ENCODE measurements at regions not wholly inside any gene's neighbourhood (a gene's known extent, or its start where the extent isn't known, plus 50 kb on each side); places are given as distances from the start of the nearest gene placed in this dataset.

GRCh38 chr15:54820098-54820497, 376.6 kb downstream of the RSL24D1 start:
- Histone ChIP-seq H3K27me3 (ENCODE audit: insufficient read depth, low read length, poor library complexity, severe bottlenecking) (no peaks in the 10 kb centered on the region), H2AFZ (ENCODE audit: low read length) (no peak overlapping the region), H3K9ac (ENCODE audit: low read depth, low read length, poor library complexity, severe bottlenecking) (no peak overlapping the region), H3F3A (ENCODE audit: low read depth) (no peaks in the 10 kb centered on the region; the same call in 1 of the 2 replicates), H3K9me3 (ENCODE audit: insufficient read depth, low read depth, low read length) (peaks cover 10% of the 10 kb centered on the region; the same call in 1 of the 2 replicates), H3K4me3 (ENCODE audit: low read length, poor library complexity, severe bottlenecking) (no peak overlapping the region), H3K4me1 (ENCODE audit: insufficient read depth, low read length, poor library complexity, severe bottlenecking) (peaks cover 27% of the 10 kb centered on the region), H3K9me2 (replicated peaks; ENCODE audit: low read depth, low read length) (no peaks in the 10 kb centered on the region), H3K4me2 (ENCODE audit: low read depth, low read length, poor library complexity, severe bottlenecking) (no peak overlapping the region), H3K79me2 (ENCODE audit: insufficient read depth, low read length) (no peaks in the 10 kb centered on the region), H3K36me3 (ENCODE audit: insufficient read depth, low read length) (no peaks in the 10 kb centered on the region), H4K20me1 (ENCODE audit: insufficient read depth, low read length, poor library complexity, severe bottlenecking) (no peaks in the 10 kb centered on the region)
- TF ChIP-seq EZH2phosphoT487 (IDR thresholded peaks at IDR 0.05; ENCODE audit: borderline replicate concordance) (no peak), CTCF (conservative IDR thresholded peaks at IDR 0.05; ENCODE audit: low read length) (no peak)

- Histone ChIP-seq H3K9me2 (replicated peaks; ENCODE audit: low read depth, low read length) (no peaks in the 10 kb centered on the region), H3K36me3 (ENCODE audit: insufficient read depth, low read length) (no peaks in the 10 kb centered on the region)
These were observed 380.3 kb downstream of the RSL24D1 start for GRCh38 chr15:54816401-54816800.

GRCh38 chr15:54815556-54815955, 381.2 kb downstream of the RSL24D1 start:
- H3K36me3 ChIP-seq (ENCODE audit: insufficient read depth, low read length) = no peaks in the 10 kb centered on the region
- H3K4me1 ChIP-seq (ENCODE audit: insufficient read depth, low read length, poor library complexity, severe bottlenecking) = peaks cover 60% of the 10 kb centered on the region
- H3K9me3 ChIP-seq (ENCODE audit: insufficient read depth, low read depth, low read length) = peaks cover 13% of the 10 kb centered on the region; the same call in 1 of the 2 replicates

More at GRCh38 chr15:54816401-54816800, 380.3 kb downstream of the RSL24D1 start:
- Histone ChIP-seq H3K27me3 (ENCODE audit: insufficient read depth, low read length, poor library complexity, severe bottlenecking) (no peaks in the 10 kb centered on the region), H2AFZ (ENCODE audit: low read length) (0 out of 2 replicates have a peak overlapping the region, but pooled peaks have one; percentile 25), H3F3A (ENCODE audit: low read depth) (no peaks in the 10 kb centered on the region; the same call in 1 of the 2 replicates), H3K9ac (ENCODE audit: low read depth, low read length, poor library complexity, severe bottlenecking) (peak overlapping the region; percentile 52), H3K4me1 (ENCODE audit: insufficient read depth, low read length, poor library complexity, severe bottlenecking) (peaks cover 57% of the 10 kb centered on the region), H3K79me2 (ENCODE audit: insufficient read depth, low read length) (no peaks in the 10 kb centered on the region), H3K4me3 (ENCODE audit: low read length, poor library complexity, severe bottlenecking) (peak overlapping the region; percentile 28), H3K4me2 (ENCODE audit: low read depth, low read length, poor library complexity, severe bottlenecking) (peak overlapping the region; percentile 60), H3K9me3 (ENCODE audit: insufficient read depth, low read depth, low read length) (peaks cover 13% of the 10 kb centered on the region; the same call in 1 of the 2 replicates), H4K20me1 (ENCODE audit: insufficient read depth, low read length, poor library complexity, severe bottlenecking) (no peaks in the 10 kb centered on the region)
- TF ChIP-seq EZH2phosphoT487 (IDR thresholded peaks at IDR 0.05; ENCODE audit: borderline replicate concordance) = no peak
- TF ChIP-seq CTCF (conservative IDR thresholded peaks at IDR 0.05; ENCODE audit: low read length) = no peak

More at GRCh38 chr15:54815556-54815955, 381.2 kb downstream of the RSL24D1 start:
- TF ChIP-seq EZH2phosphoT487 (IDR thresholded peaks at IDR 0.05; ENCODE audit: borderline replicate concordance) (no peak), CTCF (conservative IDR thresholded peaks at IDR 0.05; ENCODE audit: low read length) (no peak)
- Histone ChIP-seq H4K20me1 (ENCODE audit: insufficient read depth, low read length, poor library complexity, severe bottlenecking) (no peaks in the 10 kb centered on the region), H3K9me2 (replicated peaks; ENCODE audit: low read depth, low read length) (no peaks in the 10 kb centered on the region), H3K4me2 (ENCODE audit: low read depth, low read length, poor library complexity, severe bottlenecking) (peak overlapping the region; percentile 60), H3K9ac (ENCODE audit: low read depth, low read length, poor library complexity, severe bottlenecking) (peak overlapping the region; percentile 52), H3K27me3 (ENCODE audit: insufficient read depth, low read length, poor library complexity, severe bottlenecking) (no peaks in the 10 kb centered on the region), H2AFZ (ENCODE audit: low read length) (no peak overlapping the region), H3K4me3 (ENCODE audit: low read length, poor library complexity, severe bottlenecking) (peak overlapping the region; percentile 28), H3F3A (ENCODE audit: low read depth) (no peaks in the 10 kb centered on the region; the same call in 1 of the 2 replicates), H3K79me2 (ENCODE audit: insufficient read depth, low read length) (no peaks in the 10 kb centered on the region)

Data from Loucy (cell line).